ENCODE measurements at regions not wholly inside any gene's neighbourhood (a gene's known extent, or its start where the extent isn't known, plus 50 kb on each side); places are given as distances from the start of the nearest gene placed in this dataset.

- H3K36me3 ChIP-seq (ENCODE audit: low read depth) = no peaks in the 10 kb centered on the region
Observed at GRCh38 chr1:244264163-244264562, 187.5 kb downstream of the ADSS2 start.

GRCh38 chr1:244265507-244265906, 186.2 kb downstream of the ADSS2 start:
- Histone ChIP-seq H3K36me3 (ENCODE audit: low read depth) (no peaks in the 10 kb centered on the region), H3K4me1 (ENCODE audit: low read depth) (no peaks in the 10 kb centered on the region), H3K9me3 (no peaks in the 10 kb centered on the region), H3K4me3 (no peak overlapping the region)
- intact Hi-C loops (cut with DNase I, micrococcal nuclease) = no loop called here
- no peak for TF ChIP-seq CTCF (IDR thresholded peaks at IDR 0.05)
- no peak for DNase-seq
- ATAC-seq = no peak

More at GRCh38 chr1:244264163-244264562, 187.5 kb downstream of the ADSS2 start:
- intact Hi-C loops (cut with DNase I, micrococcal nuclease) = no loop called here
- Histone ChIP-seq H3K9me3 (no peaks in the 10 kb centered on the region), H3K4me3 (no peak overlapping the region), H3K4me1 (ENCODE audit: low read depth) (no peaks in the 10 kb centered on the region)
- DNase-seq (no peak), ATAC-seq (no peak)
- TF ChIP-seq CTCF (IDR thresholded peaks at IDR 0.05) = no peak

- H3K36me3 ChIP-seq (ENCODE audit: low read depth) = no peaks in the 10 kb centered on the region
- H3K9me3 ChIP-seq = no peaks in the 10 kb centered on the region
- intact Hi-C loops (cut with DNase I, micrococcal nuclease) = no loop called here
- H3K4me1 ChIP-seq (ENCODE audit: low read depth) = peaks cover 2% of the 10 kb centered on the region
- H3K4me3 ChIP-seq = no peak overlapping the region
- no peak for TF ChIP-seq CTCF (IDR thresholded peaks at IDR 0.05)
- DNase-seq = no peak
- no peak for ATAC-seq
Observed at GRCh38 chr1:244269169-244269568, 182.5 kb downstream of the ADSS2 start.

GRCh38 chr1:244271004-244271403, 180.7 kb downstream of the ADSS2 start:
- Histone ChIP-seq H3K9me3 (no peaks in the 10 kb centered on the region), H3K4me3 (no peak overlapping the region), H3K4me1 (ENCODE audit: low read depth) (peaks cover 2% of the 10 kb centered on the region), H3K36me3 (ENCODE audit: low read depth) (no peaks in the 10 kb centered on the region)
- no peak for ATAC-seq
- intact Hi-C loops (cut with DNase I, micrococcal nuclease) = loop anchor here (5.0 to 10.0 kb wide), 2 partner anchors 926 to 929 kb away; no protein-coding TSS in a partner anchor
- no peak for TF ChIP-seq CTCF (IDR thresholded peaks at IDR 0.05)
- no peak for DNase-seq

GRCh38 chr1:244271691-244272308, 179.9 kb downstream of the ADSS2 start:
- DNase-seq = no peak
- TF ChIP-seq CTCF (IDR thresholded peaks at IDR 0.05) = no peak
- Histone ChIP-seq H3K4me3 (no peak overlapping the region), H3K4me1 (ENCODE audit: low read depth) (peaks cover 2% of the 10 kb centered on the region), H3K36me3 (ENCODE audit: low read depth) (no peaks in the 10 kb centered on the region), H3K9me3 (no peaks in the 10 kb centered on the region)
- intact Hi-C loops (cut with DNase I, micrococcal nuclease) = loop anchor here (5.0 to 10.0 kb wide), 2 partner anchors 927 to 929 kb away; no protein-coding TSS in a partner anchor
- ATAC-seq = no peak
